Fibroblast of lung (primary cell): ENCODE measurements at regions not wholly inside any gene's neighbourhood (a gene's known extent, or its start where the extent isn't known, plus 50 kb on each side); places are given as distances from the start of the nearest gene placed in this dataset.

Source experiments
- DNase-seq, 2 donors: peaks; one replicate each; pipeline versions ENCODE4 v3.0.0 to v3.0.0-alpha.2; 2010; ENCODE audit warnings: low read depth in 2 of 2
- H2AFZ ChIP-seq: 2 replicates; pipeline ENCODE4 v1.5.1; 2012; ENCODE audit warnings: low read length, control low read depth, inconsistent platforms
- H3K27ac ChIP-seq: 2 replicates; pipeline ENCODE4 v1.5.1; 2011; ENCODE audit warnings: low read length, control low read depth; ENCODE audit not compliant: insufficient read depth
- H3K27me3 ChIP-seq: 2 replicates; pipeline ENCODE4 v1.5.1; 2011; ENCODE audit warnings: mild to moderate bottlenecking, low read length; ENCODE audit not compliant: control insufficient read depth, insufficient read depth
- H3K36me3 ChIP-seq: 2 replicates; pipeline ENCODE4 v1.5.1; 2011; ENCODE audit warnings: low read length; ENCODE audit not compliant: control insufficient read depth, insufficient read depth
- H3K4me1 ChIP-seq: 2 replicates; pipeline ENCODE4 v1.5.1; 2011; ENCODE audit warnings: low read length; ENCODE audit not compliant: control insufficient read depth, insufficient read depth; ENCODE audit errors: extremely low read depth
- H3K4me2 ChIP-seq: 2 replicates; pipeline ENCODE4 v1.5.1; 2011; ENCODE audit warnings: low read length, control low read depth; ENCODE audit not compliant: insufficient read depth; ENCODE audit errors: extremely low read depth
- H3K4me3 ChIP-seq, 4 experiments: fragments of 200-600 bp in 1 of 4; sonication (generic) in 1 of 4; replicated peaks in 1 of 4; 2 replicates each; pipeline ENCODE4 v1.5.1; 2011 to 2016; ENCODE audit warnings: low read length in 4 of 4, low read depth in 3 of 4, mild to moderate bottlenecking in 3 of 4, control low read depth in 2 of 4, inconsistent platforms in 1 of 4, mixed read lengths in 1 of 4; ENCODE audit not compliant: insufficient read depth in 1 of 4; ENCODE audit errors: control extremely low read depth in 1 of 4
- H3K79me2 ChIP-seq: 2 replicates; pipeline ENCODE4 v1.5.1; 2012; ENCODE audit warnings: mild to moderate bottlenecking, low read length, inconsistent platforms; ENCODE audit not compliant: control insufficient read depth, insufficient read depth
- H3K9ac ChIP-seq: 2 replicates; pipeline ENCODE4 v1.5.1; 2011; ENCODE audit warnings: mild to moderate bottlenecking, low read length, control low read depth; ENCODE audit not compliant: insufficient read depth
- H3K9me3 ChIP-seq: 2 replicates; pipeline ENCODE4 v1.5.1; 2012; ENCODE audit warnings: low read depth, low read length; ENCODE audit not compliant: control insufficient read depth, insufficient read depth
- H4K20me1 ChIP-seq: 2 replicates; pipeline ENCODE4 v1.5.1; 2011; ENCODE audit warnings: low read length; ENCODE audit not compliant: control insufficient read depth, insufficient read depth; ENCODE audit errors: extremely low read depth
- EZH2 ChIP-seq: IDR thresholded peaks from 2 replicates; pipeline ENCODE4 v1.5.1; 2012; ENCODE audit warnings: low read length, control low read depth, mild to moderate bottlenecking; ENCODE audit errors: missing control alignments
- TF ChIP-seq, protein P1 (sequence below), 2 donors: IDR thresholded peaks in 1 of 2; conservative IDR thresholded peaks in 1 of 2; 1 replicate in 1 of 2; 2 replicates in 1 of 2; pipeline ENCODE4 v1.5.1; 2011 to 2012; ENCODE audit warnings: low read length in 2 of 2, control low read depth in 1 of 2, inconsistent platforms in 1 of 2, low read depth in 1 of 2, mild to moderate bottlenecking in 1 of 2

- Histone ChIP-seq H3K27ac (no peak overlapping the region), H3K27me3 (no peaks in the 10 kb centered on the region), H2AFZ (no peak overlapping the region), H3K4me2 (no peak overlapping the region), H3K36me3 (no peaks in the 10 kb centered on the region), H3K9me3 (no peaks in the 10 kb centered on the region), H3K4me3 (no peak overlapping the region), H3K79me2 (no peaks in the 10 kb centered on the region), H3K9ac (no peak overlapping the region), H3K4me1 (no peaks in the 10 kb centered on the region), H4K20me1 (no peaks in the 10 kb centered on the region)
- TF ChIP-seq, protein P1, sequence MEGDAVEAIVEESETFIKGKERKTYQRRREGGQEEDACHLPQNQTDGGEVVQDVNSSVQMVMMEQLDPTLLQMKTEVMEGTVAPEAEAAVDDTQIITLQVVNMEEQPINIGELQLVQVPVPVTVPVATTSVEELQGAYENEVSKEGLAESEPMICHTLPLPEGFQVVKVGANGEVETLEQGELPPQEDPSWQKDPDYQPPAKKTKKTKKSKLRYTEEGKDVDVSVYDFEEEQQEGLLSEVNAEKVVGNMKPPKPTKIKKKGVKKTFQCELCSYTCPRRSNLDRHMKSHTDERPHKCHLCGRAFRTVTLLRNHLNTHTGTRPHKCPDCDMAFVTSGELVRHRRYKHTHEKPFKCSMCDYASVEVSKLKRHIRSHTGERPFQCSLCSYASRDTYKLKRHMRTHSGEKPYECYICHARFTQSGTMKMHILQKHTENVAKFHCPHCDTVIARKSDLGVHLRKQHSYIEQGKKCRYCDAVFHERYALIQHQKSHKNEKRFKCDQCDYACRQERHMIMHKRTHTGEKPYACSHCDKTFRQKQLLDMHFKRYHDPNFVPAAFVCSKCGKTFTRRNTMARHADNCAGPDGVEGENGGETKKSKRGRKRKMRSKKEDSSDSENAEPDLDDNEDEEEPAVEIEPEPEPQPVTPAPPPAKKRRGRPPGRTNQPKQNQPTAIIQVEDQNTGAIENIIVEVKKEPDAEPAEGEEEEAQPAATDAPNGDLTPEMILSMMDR (conservative IDR thresholded peaks at IDR 0.05 in 1 of 2, IDR thresholded peaks at IDR 0.05 in 1 of 2; ENCODE audit: low read depth in 1 of 2, low read length in 2 of 2), result peak; percentile 64 to 84
- TF ChIP-seq EZH2, result no peak
- peak in 1 of 2 donors; percentile 66 for DNase-seq
These were observed 386.2 kb upstream of the ADGRL2 start for GRCh38 chr1:81414488-81415015.

- no peaks in the 10 kb centered on the region for H3K4me1 ChIP-seq
- H3K36me3 ChIP-seq, result no peaks in the 10 kb centered on the region
- no peak overlapping the region for H3K9ac ChIP-seq
- H3K4me3 ChIP-seq, result no peak overlapping the region
- DNase-seq, result no peak
- no peaks in the 10 kb centered on the region for H3K9me3 ChIP-seq
- no peaks in the 10 kb centered on the region for H3K27me3 ChIP-seq
- H2AFZ ChIP-seq, result no peak overlapping the region
- H3K27ac ChIP-seq, result no peak overlapping the region
- no peak overlapping the region for H3K4me2 ChIP-seq
- no peaks in the 10 kb centered on the region for H4K20me1 ChIP-seq
- H3K79me2 ChIP-seq, result no peaks in the 10 kb centered on the region
- TF ChIP-seq, protein P1 (conservative IDR thresholded peaks at IDR 0.05 in 1 of 2, IDR thresholded peaks at IDR 0.05 in 1 of 2; ENCODE audit: low read depth in 1 of 2, low read length in 2 of 2), result no peak
- TF ChIP-seq EZH2, result no peak
These were observed 387.8 kb upstream of the ADGRL2 start for GRCh38 chr1:81412954-81413353.

DNA sequence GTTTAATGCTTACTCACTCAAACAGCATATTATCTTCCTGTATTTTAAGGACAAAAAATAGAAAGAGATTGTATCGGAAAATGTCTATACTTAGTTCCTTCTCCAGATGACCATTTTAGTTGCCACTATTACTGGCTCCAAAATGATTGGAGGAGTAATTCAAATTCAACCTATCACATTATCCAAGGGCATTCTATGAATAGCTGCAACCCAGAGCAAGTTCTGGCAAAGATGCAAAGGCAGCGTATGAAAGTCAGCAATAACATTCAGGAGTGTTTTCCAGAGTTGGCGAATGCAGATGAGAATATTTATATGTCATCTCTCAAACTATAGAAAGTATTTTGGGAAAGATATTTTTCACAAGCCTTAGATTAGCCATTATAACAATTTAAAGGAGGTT lies 389.8 kb upstream of the ADGRL2 start:
- Histone ChIP-seq H3K4me2 (no peak overlapping the region), H3K27ac (no peak overlapping the region), H3K9me3 (no peaks in the 10 kb centered on the region), H3K27me3 (no peaks in the 10 kb centered on the region), H4K20me1 (no peaks in the 10 kb centered on the region), H3K36me3 (no peaks in the 10 kb centered on the region), H3K4me1 (no peaks in the 10 kb centered on the region), H3K4me3 (no peak overlapping the region), H3K9ac (no peak overlapping the region), H3K79me2 (no peaks in the 10 kb centered on the region), H2AFZ (no peak overlapping the region)
- DNase-seq, result no peak
- TF ChIP-seq, protein P1 (conservative IDR thresholded peaks at IDR 0.05 in 1 of 2, IDR thresholded peaks at IDR 0.05 in 1 of 2; ENCODE audit: low read depth in 1 of 2, low read length in 2 of 2), result no peak
- no peak for TF ChIP-seq EZH2
